HG03354 (cell line): ENCODE measurements at regions not wholly inside any gene's neighbourhood (a gene's known extent, or its start where the extent isn't known, plus 50 kb on each side); places are given as distances from the start of the nearest gene placed in this dataset.

Source experiments
- ATAC-seq: cut with Tn5 transposase; IDR thresholded peaks from one replicate; pipeline ENCODE4 v1.9.1; 2021; ENCODE audit warnings: mild to moderate bottlenecking; ENCODE audit not compliant: unreplicated experiment, poor library complexity, severe bottlenecking

DNA sequence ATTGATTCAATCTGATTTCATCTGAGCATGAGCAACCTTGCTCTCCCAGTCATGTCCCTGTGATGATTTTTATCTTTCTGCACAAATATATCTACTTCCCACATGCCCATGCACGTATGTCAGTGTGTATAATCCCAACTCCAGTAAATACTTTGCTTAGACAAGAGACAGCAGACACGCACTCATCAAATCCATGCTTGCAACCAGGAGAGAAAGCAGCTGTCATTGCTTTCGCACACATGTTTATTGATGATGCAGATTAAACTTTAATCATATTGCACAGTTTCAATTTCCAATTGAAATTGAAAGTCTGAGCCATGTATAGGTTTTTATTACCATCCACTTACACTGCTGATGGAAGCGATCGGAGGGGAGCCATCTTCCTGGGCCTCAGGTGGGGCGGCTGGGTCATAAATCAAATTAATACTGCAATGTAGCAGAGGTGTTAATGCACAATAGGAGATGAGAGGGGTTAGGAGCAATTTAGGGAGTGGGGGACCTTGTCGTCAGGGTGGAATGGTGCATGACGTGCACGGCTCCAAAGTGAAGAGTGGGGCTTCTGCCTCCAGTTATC lies 68.6 kb upstream of the SRRM4 start:
- no peak for ATAC-seq

DNA sequence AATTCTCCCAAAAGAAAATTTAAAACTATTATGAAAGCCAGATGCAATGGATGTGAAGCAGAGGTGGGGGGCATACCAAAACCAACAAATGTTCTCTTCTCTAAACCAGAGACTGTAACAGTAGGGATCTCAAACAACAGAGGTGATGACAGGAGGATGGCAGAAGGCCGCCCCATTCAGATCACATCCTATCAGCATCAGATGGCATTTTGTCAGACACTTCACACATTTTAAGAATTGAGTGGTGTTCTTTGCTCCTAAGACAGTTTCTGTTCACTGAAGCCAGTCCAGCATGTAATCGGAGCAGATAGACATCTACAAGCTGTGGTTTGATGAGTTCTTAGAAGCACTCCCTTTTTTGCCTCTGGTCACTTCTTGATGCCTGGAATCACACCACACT lies 59.6 kb upstream of the SRRM4 start:
- no peak for ATAC-seq

DNA sequence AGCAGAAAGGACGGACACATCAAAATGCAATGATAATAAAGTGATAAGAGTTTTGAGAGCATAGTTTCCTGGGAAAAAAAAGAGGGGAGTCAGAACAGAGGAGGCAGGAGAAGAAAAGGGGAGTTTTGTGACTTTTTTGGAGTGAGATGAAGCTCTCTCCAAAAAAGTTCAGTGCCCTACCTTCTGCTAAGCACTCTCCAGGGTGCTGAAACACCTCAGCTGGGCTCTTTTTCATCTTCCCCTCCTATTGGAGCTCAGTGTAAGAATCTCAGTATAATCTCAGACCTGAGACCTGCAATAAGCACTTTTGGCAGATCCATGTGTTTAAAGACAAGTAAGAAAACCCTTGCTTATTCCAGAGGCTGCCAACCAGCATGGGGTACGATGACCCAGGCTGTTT lies 58.9 kb upstream of the SRRM4 start:
- ATAC-seq: no peak

DNA sequence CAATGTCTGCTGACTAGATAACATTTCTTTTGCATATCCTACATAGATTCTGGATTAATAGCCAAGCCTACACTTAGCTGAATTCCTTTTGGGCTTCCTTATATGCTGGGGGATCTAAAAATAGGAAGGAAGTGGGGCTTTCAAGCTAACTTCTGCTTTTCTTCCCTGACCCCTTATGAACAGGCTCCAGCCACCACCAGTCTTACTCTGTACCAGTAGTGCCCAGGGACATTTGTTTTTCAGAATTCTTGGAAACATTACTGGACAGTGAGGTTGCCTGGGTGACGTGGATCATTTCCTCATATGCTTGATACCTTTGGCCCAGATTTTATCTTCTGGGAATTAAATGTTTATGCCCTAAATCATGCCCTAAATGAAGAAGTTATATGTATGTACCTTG lies 55.9 kb upstream of the SRRM4 start:
- ATAC-seq: no peak

DNA sequence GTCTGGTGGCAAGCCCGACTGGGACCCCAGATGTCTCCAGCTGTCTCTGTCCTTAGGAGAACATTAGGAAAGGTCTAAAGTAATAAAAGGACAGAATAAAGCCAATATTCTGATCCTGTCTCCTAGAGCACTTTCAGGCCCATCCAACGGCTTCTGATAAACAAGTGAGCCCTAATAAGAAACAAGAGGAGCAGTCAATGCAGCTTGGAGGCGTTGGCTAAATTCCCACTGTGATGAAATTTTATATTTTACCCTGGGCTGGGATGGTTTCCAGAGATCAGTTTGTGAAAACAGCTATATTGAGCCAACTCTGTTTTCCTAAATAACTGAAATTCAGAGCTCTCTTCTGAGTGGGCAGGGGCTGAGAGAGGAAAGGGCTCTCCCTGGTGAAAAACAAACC lies 55.5 kb upstream of the SRRM4 start:
- ATAC-seq: no peak
